ENCODE measurements at regions not wholly inside any gene's neighbourhood (a gene's known extent, or its start where the extent isn't known, plus 50 kb on each side); places are given as distances from the start of the nearest gene placed in this dataset.

GRCh38 chr5:113817683-113818082 is 304.2 kb downstream of the YTHDC2 start:
- TF ChIP-seq CTCF (IDR thresholded peaks at IDR 0.05; ENCODE audit: insufficient read depth, low read length) (no peak), REST (IDR thresholded peaks at IDR 0.05; ENCODE audit: insufficient replicate concordance, low read depth) (no peak), POLR2AphosphoS5 (IDR thresholded peaks at IDR 0.05; ENCODE audit: low read depth) (no peak), SPI1 (IDR thresholded peaks at IDR 0.05; ENCODE audit: borderline replicate concordance, low read depth) (no peak), GABPA (IDR thresholded peaks at IDR 0.05; ENCODE audit: low read depth) (no peak)

Measured in HL-60 (cell line).